Cardiac muscle cell (in vitro differentiated cells and primary cell): ENCODE measurements at regions not wholly inside any gene's neighbourhood (a gene's known extent, or its start where the extent isn't known, plus 50 kb on each side); places are given as distances from the start of the nearest gene placed in this dataset.

Experiments used
- DNase-seq, 2 donors: peaks; one replicate each; pipeline versions ENCODE4 v3.0.0 to v3.0.0-alpha.2; 2010 to 2017; ENCODE audit warnings: low read depth in 1 of 2, low spot score in 1 of 2
- H3K27ac ChIP-seq: fragments of 200-600 bp; sonication (generic); 2 replicates; pipeline ENCODE4 v1.5.1; 2016
- H3K27me3 ChIP-seq: fragments of 200-600 bp; sonication (generic); 2 replicates; pipeline ENCODE4 v1.6.0; 2016; ENCODE audit warnings: control low read depth
- H3K36me3 ChIP-seq: fragments of 200-600 bp; sonication (generic); 2 replicates; pipeline ENCODE4 v1.5.1; 2016; ENCODE audit warnings: control low read depth
- H3K4me1 ChIP-seq: fragments of 200-600 bp; sonication (generic); 2 replicates; pipeline ENCODE4 v1.8.1; 2017; ENCODE audit warnings: low read depth, mild to moderate bottlenecking, mixed run types
- H3K4me3 ChIP-seq: fragments of 200-600 bp; sonication (generic); 2 replicates; pipeline ENCODE4 v1.5.1; 2016; ENCODE audit warnings: mild to moderate bottlenecking
- H3K9me3 ChIP-seq: fragments of 200-600 bp; sonication (generic); 2 replicates; pipeline ENCODE4 v1.5.1; 2017; ENCODE audit warnings: low read depth, mild to moderate bottlenecking, control low read depth
- CTCF ChIP-seq: IDR thresholded peaks from 2 replicates; pipeline ENCODE4 v1.5.1; 2012; ENCODE audit warnings: low read depth, mild to moderate bottlenecking, low read length

GRCh38 chr1:221897321-221897721, 155.4 kb upstream of the DUSP10 start:
- no peak for TF ChIP-seq CTCF
- no peak overlapping the region for H3K4me3 ChIP-seq
- no peaks in the 10 kb centered on the region for H3K9me3 ChIP-seq
- H3K27me3 ChIP-seq, result no peaks in the 10 kb centered on the region
- peak in 1 of 2 donors; percentile 8 for DNase-seq
- H3K4me1 ChIP-seq, result no peaks in the 10 kb centered on the region
- no peaks in the 10 kb centered on the region for H3K36me3 ChIP-seq
- H3K27ac ChIP-seq, result no peak overlapping the region

DNA sequence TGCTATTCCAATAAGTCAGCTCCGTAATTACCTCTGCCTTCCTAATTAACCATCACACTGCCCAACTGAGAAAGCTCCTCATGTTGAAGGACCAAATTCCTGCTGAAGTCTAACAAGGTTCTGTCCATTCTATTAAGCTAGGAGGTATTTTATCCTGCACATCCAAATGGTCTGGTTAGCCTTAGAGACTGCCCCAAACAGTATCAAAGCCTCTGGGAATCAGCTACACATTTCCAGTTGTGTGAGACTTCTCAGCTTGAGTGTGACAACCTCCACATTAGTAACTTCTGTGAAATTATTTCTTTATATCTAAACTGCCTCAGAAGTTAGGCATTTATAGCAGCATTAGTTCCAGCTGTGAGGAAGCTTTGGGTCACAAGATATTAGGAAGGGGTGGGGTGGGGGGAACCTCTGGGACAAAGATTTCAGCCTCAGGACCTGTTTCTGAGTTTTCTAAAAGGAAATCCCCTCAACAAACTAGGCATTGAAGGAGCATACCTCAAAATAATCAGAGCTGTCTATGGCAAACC, 150.5 kb upstream of the DUSP10 start:
- H3K4me3 ChIP-seq, result no peak overlapping the region
- TF ChIP-seq CTCF, result no peak
- no peak for DNase-seq
- no peaks in the 10 kb centered on the region for H3K9me3 ChIP-seq
- no peak overlapping the region for H3K27ac ChIP-seq
- no peaks in the 10 kb centered on the region for H3K27me3 ChIP-seq
- no peaks in the 10 kb centered on the region for H3K36me3 ChIP-seq
- H3K4me1 ChIP-seq, result no peaks in the 10 kb centered on the region

DNA sequence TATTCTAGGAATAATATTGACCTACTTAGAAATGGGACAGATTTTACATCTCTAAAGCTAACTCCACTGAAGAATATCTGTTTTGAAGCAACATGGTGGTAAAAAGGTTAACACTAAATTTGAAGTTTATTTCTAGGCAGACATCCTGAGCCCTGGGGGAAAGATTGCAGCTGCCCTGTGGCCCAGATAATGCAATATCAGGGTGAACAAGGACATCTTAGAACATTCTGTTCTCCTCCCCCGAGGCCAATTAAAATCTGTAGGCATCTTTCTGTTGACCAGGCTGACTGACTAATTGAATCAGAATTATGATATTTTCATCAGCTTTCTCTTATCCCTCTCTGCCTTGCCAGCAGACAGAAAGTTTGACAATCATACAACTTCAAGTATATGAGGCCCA, 149.8 kb upstream of the DUSP10 start:
- Histone ChIP-seq H3K9me3 (no peaks in the 10 kb centered on the region), H3K27me3 (no peaks in the 10 kb centered on the region), H3K4me3 (no peak overlapping the region), H3K36me3 (no peaks in the 10 kb centered on the region), H3K4me1 (no peaks in the 10 kb centered on the region), H3K27ac (no peak overlapping the region)
- no peak for TF ChIP-seq CTCF
- peak in 1 of 2 donors; percentile 56 for DNase-seq

DNA sequence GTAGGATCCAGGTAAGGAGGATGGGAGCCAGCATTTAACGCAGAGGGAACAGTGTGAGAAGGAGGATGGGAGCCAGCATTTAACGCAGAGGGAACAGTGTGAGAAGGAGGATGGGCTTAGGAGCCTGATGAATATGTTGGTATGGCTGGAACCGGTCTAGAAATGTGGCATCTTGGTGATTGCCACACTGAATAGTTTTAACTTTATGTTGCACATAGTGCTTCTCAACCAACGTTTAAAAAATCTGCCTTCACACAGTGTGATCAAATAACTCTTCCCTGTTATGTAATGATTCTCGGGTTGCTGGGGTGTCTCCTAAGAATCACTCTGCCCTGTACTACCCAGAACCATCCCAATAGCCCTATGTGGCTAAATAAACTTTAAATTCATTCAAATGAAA, 146.9 kb upstream of the DUSP10 start:
- Histone ChIP-seq H3K27ac (no peak overlapping the region), H3K4me1 (no peaks in the 10 kb centered on the region), H3K36me3 (no peaks in the 10 kb centered on the region), H3K9me3 (no peaks in the 10 kb centered on the region), H3K27me3 (no peaks in the 10 kb centered on the region), H3K4me3 (no peak overlapping the region)
- DNase-seq, result no peak
- TF ChIP-seq CTCF, result no peak

- no peak overlapping the region for H3K4me3 ChIP-seq
Measured at GRCh38 chr1:221888218-221888617, 146.3 kb upstream of the DUSP10 start.

More at GRCh38 chr1:221888218-221888617, 146.3 kb upstream of the DUSP10 start:
- Histone ChIP-seq H3K4me1 (no peaks in the 10 kb centered on the region), H3K36me3 (no peaks in the 10 kb centered on the region), H3K9me3 (no peaks in the 10 kb centered on the region), H3K27me3 (no peaks in the 10 kb centered on the region), H3K27ac (no peak overlapping the region)
- DNase-seq, result no peak
- no peak for TF ChIP-seq CTCF
